Epidermal melanocyte (primary cell): ENCODE measurements at regions not wholly inside any gene's neighbourhood (a gene's known extent, or its start where the extent isn't known, plus 50 kb on each side); places are given as distances from the start of the nearest gene placed in this dataset.

Source experiments
- DNase-seq: peaks from one replicate; pipeline ENCODE4 v3.0.0; 2011; ENCODE audit warnings: low spot score; ENCODE audit not compliant: insufficient read length

- DNase-seq = peak; percentile 28
Measured at GRCh38 chr1:117260761-117261423, 50.2 kb upstream of the VTCN1 start.
